DMS114 treated with DMSO at 0.1 percent for 48 hours (cell line): ENCODE measurements at regions not wholly inside any gene's neighbourhood (a gene's known extent, or its start where the extent isn't known, plus 50 kb on each side); places are given as distances from the start of the nearest gene placed in this dataset.
"Not testable (repeated sequence)": the region's sequence is repeated elsewhere in the genome, so short reads cannot be mapped to it uniquely, and the experiment has no call there.

ENCODE experiments used
- DNase-seq: peaks from one replicate; lab custom pipeline; 2025; ENCODE audit not compliant: unreplicated experiment; lab: John Stamatoyannopoulos, UW

- DNase-seq = no peak
Observed at GRCh38 chr2:878245-878930, 72.3 kb upstream of the SNTG2 start.

GRCh38 chr2:877747-878146 lies 72.9 kb upstream of the SNTG2 start:
- no peak for DNase-seq

- DNase-seq = no peak
Observed at GRCh38 chr2:875687-876615, 74.7 kb upstream of the SNTG2 start.

- DNase-seq = no peak
Observed at GRCh38 chr2:873651-874580, 76.7 kb upstream of the SNTG2 start.

- DNase-seq = no peak
Observed at GRCh38 chr2:873027-873426, 77.6 kb upstream of the SNTG2 start.

GRCh38 chr2:871926-872680 lies 78.5 kb upstream of the SNTG2 start:
- no peak for DNase-seq

GRCh38 chr2:871175-871727 lies 79.4 kb upstream of the SNTG2 start:
- DNase-seq = no peak

GRCh38 chr2:870426-870825 lies 80.2 kb upstream of the SNTG2 start:
- DNase-seq = no peak

GRCh38 chr2:869894-870293 lies 80.8 kb upstream of the SNTG2 start:
- no peak for DNase-seq

- no peak for DNase-seq
Observed at GRCh38 chr2:869357-869871, 81.2 kb upstream of the SNTG2 start.

- DNase-seq = not testable (repeated sequence)
Observed at GRCh38 chr2:868857-869256, 81.8 kb upstream of the SNTG2 start.

GRCh38 chr2:867296-867695 lies 83.4 kb upstream of the SNTG2 start:
- DNase-seq = no peak

- no peak for DNase-seq
Observed at GRCh38 chr2:866887-867286, 83.8 kb upstream of the SNTG2 start.

GRCh38 chr2:866009-866680 lies 84.5 kb upstream of the SNTG2 start:
- no peak for DNase-seq

- no peak for DNase-seq
Observed at GRCh38 chr2:864501-865106, 86.0 kb upstream of the SNTG2 start.

GRCh38 chr2:863732-864450 lies 86.8 kb upstream of the SNTG2 start:
- no peak for DNase-seq

- no peak for DNase-seq
Observed at GRCh38 chr2:862731-863466, 87.8 kb upstream of the SNTG2 start.

- DNase-seq = no peak
Observed at GRCh38 chr2:862355-862687, 88.3 kb upstream of the SNTG2 start.
